KMS-11 (cell line): ENCODE measurements at regions not wholly inside any gene's neighbourhood (a gene's known extent, or its start where the extent isn't known, plus 50 kb on each side); places are given as distances from the start of the nearest gene placed in this dataset.

ENCODE experiments used
- H2AFZ ChIP-seq: fragments of 200-600 bp; sonication (generic); 2 replicates; pipeline ENCODE4 v1.6.1; 2016; ENCODE audit warnings: antibody characterized with exemption, mixed run types, low read depth
- H3K27ac ChIP-seq: fragments of 200-600 bp; sonication (generic); 2 replicates; pipeline ENCODE4 v1.6.1; 2016; ENCODE audit warnings: mild to moderate bottlenecking, mixed run types
- H3K27me3 ChIP-seq: fragments of 200-600 bp; sonication (generic); 2 replicates; pipeline ENCODE4 v1.6.1; 2017; ENCODE audit warnings: mild to moderate bottlenecking, low read depth, mixed run types, moderate library complexity; ENCODE audit not compliant: insufficient read depth
- H3K36me3 ChIP-seq: fragments of 200-600 bp; sonication (generic); 2 replicates; pipeline ENCODE4 v1.6.1; 2017; ENCODE audit warnings: mild to moderate bottlenecking, mixed run types; ENCODE audit not compliant: insufficient read depth
- H3K4me1 ChIP-seq: fragments of 200-600 bp; sonication (generic); 2 replicates; pipeline ENCODE4 v1.6.1; 2016; ENCODE audit warnings: mild to moderate bottlenecking, low read depth, mixed run types; ENCODE audit not compliant: poor library complexity, severe bottlenecking
- H3K4me2 ChIP-seq: fragments of 200-600 bp; sonication (generic); 2 replicates; pipeline ENCODE4 v1.7.0; 2016; ENCODE audit warnings: mild to moderate bottlenecking, mixed run types
- H3K4me3 ChIP-seq: fragments of 200-600 bp; sonication (generic); IDR thresholded peaks from 2 replicates; pipeline ENCODE4 v1.6.1; 2017; ENCODE audit warnings: low read depth, low read length, mixed read lengths; ENCODE audit not compliant: insufficient read depth
- H3K79me2 ChIP-seq: fragments of 200-600 bp; sonication (generic); 2 replicates; pipeline ENCODE4 v1.6.1; 2016; ENCODE audit warnings: low read depth, mixed run types; ENCODE audit not compliant: insufficient read depth
- H3K9ac ChIP-seq: fragments of 200-600 bp; sonication (generic); 2 replicates; pipeline ENCODE4 v1.6.1; 2016; ENCODE audit warnings: mild to moderate bottlenecking, mixed run types
- H4K20me1 ChIP-seq: fragments of 200-600 bp; sonication (generic); 2 replicates; pipeline ENCODE4 v1.6.1; 2016; ENCODE audit warnings: mild to moderate bottlenecking, mixed run types; ENCODE audit not compliant: insufficient read depth
- CTCF ChIP-seq: fragments of 200-600 bp; sonication (generic); conservative IDR thresholded peaks from 2 replicates; pipeline ENCODE4 v1.6.1; 2017; ENCODE audit warnings: low read depth, mild to moderate bottlenecking, antibody characterized with exemption, low read length, moderate library complexity, mixed read lengths

- Histone ChIP-seq H3K4me1 (peaks cover 28% of the 10 kb centered on the region), H2AFZ (no peak overlapping the region), H3K27me3 (no peaks in the 10 kb centered on the region), H3K9ac (no peak overlapping the region), H4K20me1 (no peaks in the 10 kb centered on the region), H3K79me2 (no peaks in the 10 kb centered on the region), H3K4me2 (no peak overlapping the region), H3K4me3 (no peak overlapping the region), H3K27ac (no peak overlapping the region), H3K36me3 (no peaks in the 10 kb centered on the region)
- TF ChIP-seq CTCF: no peak
These were observed 443.6 kb upstream of the HNRNPA3 start for GRCh38 chr2:176769021-176769420.

- TF ChIP-seq CTCF: no peak
- Histone ChIP-seq H3K27me3 (no peaks in the 10 kb centered on the region), H3K36me3 (no peaks in the 10 kb centered on the region), H3K4me3 (no peak overlapping the region), H3K4me2 (no peak overlapping the region), H2AFZ (no peak overlapping the region), H3K9ac (no peak overlapping the region), H4K20me1 (no peaks in the 10 kb centered on the region), H3K27ac (no peak overlapping the region), H3K79me2 (no peaks in the 10 kb centered on the region), H3K4me1 (peaks cover 21% of the 10 kb centered on the region)
These were observed 442.9 kb upstream of the HNRNPA3 start for GRCh38 chr2:176769499-176770370.

- no peak overlapping the region for H3K4me3 ChIP-seq
- no peak overlapping the region for H2AFZ ChIP-seq
- H3K36me3 ChIP-seq: no peaks in the 10 kb centered on the region
- H3K27ac ChIP-seq: no peak overlapping the region
- no peak overlapping the region for H3K9ac ChIP-seq
- H3K27me3 ChIP-seq: no peaks in the 10 kb centered on the region
- no peak for TF ChIP-seq CTCF
- no peak overlapping the region for H3K4me2 ChIP-seq
- no peaks in the 10 kb centered on the region for H4K20me1 ChIP-seq
- H3K79me2 ChIP-seq: no peaks in the 10 kb centered on the region
- H3K4me1 ChIP-seq: no peaks in the 10 kb centered on the region
These were observed 439.8 kb upstream of the HNRNPA3 start for GRCh38 chr2:176772816-176773215.

- Histone ChIP-seq H3K9ac (no peak overlapping the region), H2AFZ (no peak overlapping the region), H3K79me2 (no peaks in the 10 kb centered on the region), H3K27ac (no peak overlapping the region), H3K36me3 (no peaks in the 10 kb centered on the region), H3K27me3 (no peaks in the 10 kb centered on the region), H4K20me1 (no peaks in the 10 kb centered on the region), H3K4me1 (no peaks in the 10 kb centered on the region), H3K4me2 (no peak overlapping the region), H3K4me3 (no peak overlapping the region)
- TF ChIP-seq CTCF: no peak
These were observed 437.7 kb upstream of the HNRNPA3 start for GRCh38 chr2:176774766-176775451.
